COLO829 (cell line): ENCODE measurements at regions not wholly inside any gene's neighbourhood (a gene's known extent, or its start where the extent isn't known, plus 50 kb on each side); places are given as distances from the start of the nearest gene placed in this dataset.

ENCODE experiments used
- DNase-seq: peaks from one replicate; pipeline ENCODE4 v3.0.0; 2012; ENCODE audit warnings: low spot score

DNA sequence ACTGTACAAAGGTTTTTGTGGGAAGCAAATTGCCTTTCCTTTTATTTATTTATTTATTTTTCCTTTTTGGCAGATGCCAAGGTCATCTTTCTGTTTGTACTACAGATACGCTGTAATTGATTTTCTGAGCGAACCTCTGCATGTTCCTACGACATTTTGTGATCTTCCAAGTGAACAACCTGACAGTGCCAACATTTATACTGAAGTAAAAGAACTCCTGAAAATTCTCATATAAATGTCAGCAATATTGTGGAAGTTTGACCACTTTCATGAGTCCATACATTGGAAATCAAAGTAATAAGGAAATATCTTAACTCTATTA is 86.8 kb upstream of the EEPD1 start:
- no peak for DNase-seq

DNA sequence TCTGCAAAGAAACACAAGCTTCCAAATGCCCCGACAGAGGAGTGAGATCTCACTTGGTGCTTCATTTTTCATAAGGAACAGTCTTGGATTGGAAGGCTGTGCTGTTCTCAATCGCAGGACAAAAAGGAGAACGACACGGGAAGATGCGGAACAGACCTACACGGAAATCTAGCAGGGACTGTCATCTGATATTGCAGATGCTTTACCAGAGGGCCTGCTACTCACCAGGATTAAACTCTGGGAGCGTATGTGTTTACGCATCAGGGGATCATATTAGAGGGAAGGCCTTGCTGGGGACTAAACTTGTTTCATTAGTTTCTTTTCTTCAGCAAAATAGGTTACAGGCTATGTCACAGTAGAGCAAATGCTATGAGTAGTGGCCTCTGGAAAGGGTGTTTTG is 82.8 kb upstream of the EEPD1 start:
- no peak for DNase-seq

DNA sequence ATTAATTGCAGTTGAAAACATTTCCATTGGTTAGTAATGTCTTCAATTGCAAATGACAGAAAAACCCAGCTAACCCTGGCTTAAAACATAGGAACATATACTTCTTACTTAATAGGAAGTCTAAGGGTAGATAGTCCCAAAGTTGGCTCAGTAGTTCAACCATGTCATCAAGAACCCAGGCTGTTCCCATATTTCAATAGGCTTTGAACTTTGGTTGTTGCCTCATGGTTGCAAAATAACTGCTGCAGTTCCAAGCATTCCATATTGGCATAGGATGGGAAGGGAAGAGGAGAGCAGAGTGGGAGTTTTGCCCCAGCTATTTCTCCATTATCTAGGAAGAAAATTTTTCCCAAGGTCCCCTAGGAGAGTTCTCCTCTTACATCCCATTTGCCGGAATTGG is 81.4 kb upstream of the EEPD1 start:
- no peak for DNase-seq

DNA sequence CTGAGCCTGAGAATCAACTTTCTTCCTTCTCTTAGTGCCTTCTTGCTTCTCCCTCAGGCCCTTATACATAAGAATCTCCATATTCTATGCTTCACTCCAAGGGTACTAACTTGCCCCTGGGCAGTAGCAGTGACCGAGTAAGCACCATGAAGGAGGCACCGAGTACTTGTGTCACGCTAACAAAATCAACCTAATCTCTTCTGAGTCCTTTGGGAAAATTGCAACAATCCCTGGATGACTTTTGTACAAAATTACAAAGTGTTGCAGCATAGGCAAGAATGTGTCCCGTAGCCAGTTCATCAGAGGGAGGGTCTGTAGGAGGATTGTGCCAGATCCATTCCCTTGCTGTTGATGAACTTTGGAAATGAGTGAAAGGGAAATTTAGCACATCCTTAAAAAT is 80.4 kb upstream of the EEPD1 start:
- no peak for DNase-seq

DNA sequence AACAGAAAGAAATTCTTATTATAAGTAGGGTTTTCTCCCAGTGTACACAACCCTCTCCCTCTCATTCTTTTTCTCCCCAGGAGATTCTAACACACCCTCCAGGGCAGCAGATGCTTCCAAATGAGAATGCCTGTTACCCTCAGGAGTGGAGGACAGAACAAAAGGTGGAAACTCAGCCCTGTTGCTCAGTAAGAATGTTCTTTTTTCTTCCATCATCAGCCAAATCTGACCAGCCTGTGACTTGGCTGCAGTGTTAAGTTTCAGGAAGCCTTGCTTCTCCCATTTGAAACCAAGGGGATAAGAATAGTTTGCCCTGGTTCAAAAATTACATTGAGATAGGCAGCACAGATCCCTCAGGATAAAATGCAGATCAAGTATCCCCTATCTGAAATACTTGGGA is 77.5 kb upstream of the EEPD1 start:
- no peak for DNase-seq

DNA sequence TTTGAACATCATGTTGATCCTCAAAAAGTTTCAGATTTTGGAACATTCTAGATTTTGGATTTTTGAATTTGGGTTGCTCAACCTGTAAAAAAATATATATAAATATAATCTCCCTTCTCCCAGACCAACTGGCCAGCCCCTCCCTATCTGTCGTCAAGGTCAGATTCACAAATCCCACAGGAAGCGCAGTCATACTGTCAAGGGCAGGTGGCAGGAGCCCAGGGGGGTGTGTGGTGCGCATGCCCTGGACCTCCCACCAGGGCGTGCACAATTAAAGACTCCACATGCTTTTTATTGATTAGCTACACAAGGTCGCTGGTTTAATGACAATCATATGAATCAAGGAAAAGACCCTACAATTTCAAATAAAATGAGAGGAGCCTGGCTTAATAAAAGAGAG is 77.0 kb upstream of the EEPD1 start:
- DNase-seq = no peak

DNA sequence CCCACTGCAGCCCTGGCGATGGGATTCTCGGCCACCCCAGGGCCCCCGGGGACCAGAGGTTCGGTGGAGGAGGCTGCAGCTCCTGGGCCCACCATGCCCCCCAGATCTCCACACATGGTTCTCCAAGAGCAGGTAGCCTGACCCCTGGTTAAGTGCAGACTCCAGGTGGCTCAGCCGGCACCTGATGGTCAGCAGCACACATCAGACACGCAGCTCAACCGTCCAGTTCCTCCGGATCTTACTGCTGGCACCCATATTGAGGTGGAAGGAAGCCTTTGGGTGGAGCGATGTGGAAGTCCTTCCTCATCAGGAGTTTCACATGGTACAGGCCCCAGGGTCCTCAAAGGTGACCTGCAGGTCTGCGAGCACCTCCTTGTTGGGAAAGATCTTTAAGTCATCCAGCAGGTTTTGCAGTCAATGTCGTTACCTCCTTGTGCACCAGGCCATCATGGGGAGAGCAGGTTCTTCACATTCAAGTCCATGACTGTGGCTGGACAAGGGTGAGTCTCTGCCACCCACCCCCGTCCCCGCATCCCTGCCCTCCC is 74.2 kb upstream of the EEPD1 start:
- no peak for DNase-seq

DNA sequence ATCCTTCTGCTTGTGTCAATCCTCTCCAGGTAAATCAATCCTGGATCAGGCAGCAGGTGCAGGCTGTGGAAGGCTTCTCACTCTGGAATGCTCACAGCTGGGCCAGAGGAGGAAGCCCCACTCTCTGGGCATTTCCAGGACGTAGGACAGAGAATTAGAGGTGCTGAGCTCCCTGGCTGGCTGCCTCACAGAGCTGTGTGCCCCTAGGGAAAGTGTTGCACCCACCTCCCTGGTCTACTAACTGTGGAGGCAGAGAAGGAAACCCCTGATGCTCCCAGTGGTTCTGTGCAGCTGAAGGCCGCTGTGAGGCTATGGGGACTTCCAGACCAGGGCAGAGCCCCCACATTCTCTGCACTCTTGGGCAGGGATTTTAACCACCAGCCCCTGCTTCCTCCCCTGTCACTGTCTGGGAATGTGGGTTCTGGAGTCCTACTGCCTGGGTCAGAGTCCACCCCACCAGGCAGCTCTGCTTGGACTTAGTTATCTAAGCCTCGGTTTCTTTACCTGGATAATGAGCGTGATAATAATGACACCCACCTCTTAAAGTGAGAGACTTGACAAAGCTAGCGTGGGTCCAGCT is 73.5 kb upstream of the EEPD1 start:
- no peak for DNase-seq

DNA sequence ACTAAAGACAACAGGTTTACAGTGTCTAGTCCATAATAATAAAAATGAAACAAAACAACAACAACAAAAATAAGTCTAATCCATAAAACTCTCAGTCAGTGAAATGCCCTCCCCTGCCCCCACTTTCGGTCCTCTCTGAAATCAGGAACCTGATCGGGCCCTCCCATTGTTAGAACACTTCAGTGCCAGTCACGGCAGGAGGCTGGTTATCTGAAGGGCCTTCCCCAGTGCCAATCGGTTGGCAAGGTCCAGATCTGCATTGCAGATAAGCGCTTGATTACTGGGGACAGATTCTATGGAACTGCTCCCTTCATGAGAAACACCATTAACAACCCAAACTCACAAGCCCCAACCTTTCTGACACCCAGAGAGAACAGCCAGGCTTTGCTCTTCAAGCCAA is 72.2 kb upstream of the EEPD1 start:
- no peak for DNase-seq

DNA sequence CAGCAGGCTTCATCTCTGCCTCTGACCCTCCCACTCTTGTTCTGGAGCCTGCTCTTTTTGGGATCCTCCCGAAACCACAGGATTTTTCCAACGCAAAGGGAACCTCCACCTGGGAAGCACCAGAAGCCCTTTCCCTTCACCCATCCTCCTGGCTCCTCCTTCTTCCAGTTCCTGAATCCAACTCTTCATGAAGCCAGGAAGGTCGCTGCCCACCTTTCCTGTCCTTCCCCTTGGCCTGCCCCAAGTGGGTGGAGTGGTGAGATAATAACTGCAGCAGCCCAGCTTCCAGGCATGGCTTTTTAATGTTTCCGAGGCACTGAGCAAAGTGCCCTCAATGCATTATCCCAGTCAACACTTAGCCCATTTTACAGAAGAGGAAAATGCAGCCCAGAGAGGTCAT is 70.8 kb upstream of the EEPD1 start:
- DNase-seq = no peak

DNA sequence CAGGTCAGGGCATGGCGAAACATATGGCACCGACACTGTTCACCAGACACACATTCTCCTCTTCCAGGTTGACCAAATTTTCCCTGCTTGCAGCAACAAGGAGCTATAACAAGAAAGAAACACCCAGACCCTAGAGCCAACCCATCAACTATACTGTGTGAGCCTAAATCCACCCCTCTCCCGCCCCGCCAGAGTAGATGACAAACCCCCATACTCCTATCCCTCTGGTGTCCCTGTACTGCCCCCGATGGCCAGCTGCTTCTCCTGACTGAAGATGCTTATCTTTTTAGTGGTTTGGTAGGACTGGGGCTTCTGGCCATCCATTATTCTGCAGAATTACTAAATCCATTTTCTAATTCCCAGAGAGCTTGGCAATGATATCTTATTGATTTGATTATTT is 70.1 kb upstream of the EEPD1 start:
- no peak for DNase-seq

DNA sequence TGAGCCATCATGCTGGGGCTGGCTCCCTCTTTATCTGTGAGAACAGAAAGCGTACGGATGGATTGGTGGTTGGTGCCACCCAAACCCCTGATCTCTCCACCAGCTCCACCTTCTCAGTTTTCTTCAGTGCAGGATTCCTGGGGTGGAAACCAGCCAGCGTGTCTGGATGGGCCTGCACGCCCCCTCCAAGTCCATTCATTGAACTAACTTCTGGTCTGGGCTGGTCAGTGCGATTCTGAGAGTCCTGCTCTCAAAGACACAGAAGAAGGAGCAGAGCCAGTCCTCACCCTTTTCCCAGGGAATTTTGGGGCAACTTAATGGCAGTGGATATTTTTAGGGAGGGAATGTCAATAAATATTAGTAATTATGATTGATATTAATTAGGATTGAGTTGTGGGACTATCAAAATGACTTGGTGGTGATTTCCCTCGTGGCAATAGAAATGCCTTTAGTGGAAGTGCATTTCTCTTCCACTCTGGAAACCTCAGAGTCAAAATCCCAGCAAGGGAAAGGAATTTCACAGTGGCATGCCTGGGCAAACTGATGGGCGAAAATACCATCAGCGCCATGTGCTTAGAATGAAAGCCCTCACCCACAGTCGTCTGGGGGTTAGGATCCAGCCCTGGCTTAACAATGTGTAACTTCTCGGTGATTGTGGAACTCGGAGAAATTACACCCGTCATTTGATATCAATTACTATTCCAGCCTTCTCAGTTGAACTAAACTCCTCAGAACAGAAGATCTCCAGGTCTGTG is 69.3 kb upstream of the EEPD1 start:
- DNase-seq = no peak

DNA sequence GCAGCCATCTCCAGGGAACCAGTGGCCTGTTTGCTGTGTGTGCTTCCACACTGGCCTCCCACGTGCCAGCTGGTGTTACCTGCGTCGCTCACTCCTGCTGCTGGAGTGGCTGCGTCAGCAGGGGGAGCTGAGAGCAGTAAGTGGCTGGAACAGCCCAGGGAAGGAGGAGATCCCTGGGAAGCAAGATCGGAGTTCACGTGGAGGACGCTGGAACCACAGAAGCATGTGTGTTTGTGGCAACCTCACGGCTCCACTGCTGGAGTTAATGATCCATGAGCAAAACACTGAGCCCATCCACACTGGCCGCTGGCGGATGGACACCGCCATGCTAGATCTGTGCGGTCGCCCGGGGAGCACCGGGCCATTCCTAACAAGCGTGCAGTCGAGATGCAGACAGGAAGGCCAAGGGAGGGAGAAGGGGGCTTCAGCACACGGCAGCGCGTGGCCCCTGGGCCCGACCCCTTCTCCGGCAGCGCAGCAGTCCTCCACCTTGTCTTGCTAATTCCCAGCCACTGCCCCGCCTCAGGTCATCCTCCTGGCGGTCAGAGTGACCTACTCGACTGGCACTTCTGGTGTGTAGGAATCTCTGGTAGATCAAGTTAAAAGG is 68.5 kb upstream of the EEPD1 start:
- DNase-seq = no peak

DNA sequence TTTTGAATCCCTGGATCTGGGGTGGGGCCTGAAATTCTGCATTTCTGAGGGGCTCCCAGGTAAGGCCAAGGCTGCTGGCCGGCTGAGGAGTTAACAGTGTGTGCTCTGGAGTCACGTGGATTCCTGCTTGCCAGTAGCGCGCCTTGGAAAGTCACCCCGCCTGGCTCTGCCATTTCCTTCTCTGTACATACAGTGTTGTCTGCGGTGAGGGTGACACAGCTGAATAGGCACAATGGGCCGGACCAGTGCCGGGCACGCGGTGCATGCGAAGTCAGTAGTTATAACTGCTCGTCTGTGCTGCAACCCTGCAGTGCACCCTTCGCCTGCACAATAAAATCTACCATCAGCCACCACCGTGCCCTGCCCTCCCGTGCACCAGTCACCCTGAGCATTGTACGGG is 68.0 kb upstream of the EEPD1 start:
- no peak for DNase-seq

DNA sequence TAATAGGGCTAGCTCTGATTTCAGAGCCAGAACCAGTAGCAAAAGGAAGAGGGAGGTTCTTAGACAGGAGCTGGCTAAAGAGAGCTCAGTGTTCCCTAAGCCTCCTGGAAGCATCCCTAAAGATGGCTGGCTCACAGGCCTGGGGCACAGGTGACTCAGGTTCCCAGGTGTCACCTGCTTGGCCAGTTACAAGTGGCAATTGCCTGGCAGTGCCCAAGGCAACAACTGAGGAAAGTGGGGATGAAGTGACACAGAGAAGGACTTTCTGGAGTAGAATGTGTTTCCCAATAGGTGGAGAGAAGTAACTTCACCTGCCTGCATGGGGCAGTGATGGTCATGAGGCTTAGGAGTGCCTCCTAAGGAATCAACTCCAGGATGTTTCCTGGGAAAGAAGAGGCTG is 66.5 kb upstream of the EEPD1 start:
- DNase-seq = no peak

DNA sequence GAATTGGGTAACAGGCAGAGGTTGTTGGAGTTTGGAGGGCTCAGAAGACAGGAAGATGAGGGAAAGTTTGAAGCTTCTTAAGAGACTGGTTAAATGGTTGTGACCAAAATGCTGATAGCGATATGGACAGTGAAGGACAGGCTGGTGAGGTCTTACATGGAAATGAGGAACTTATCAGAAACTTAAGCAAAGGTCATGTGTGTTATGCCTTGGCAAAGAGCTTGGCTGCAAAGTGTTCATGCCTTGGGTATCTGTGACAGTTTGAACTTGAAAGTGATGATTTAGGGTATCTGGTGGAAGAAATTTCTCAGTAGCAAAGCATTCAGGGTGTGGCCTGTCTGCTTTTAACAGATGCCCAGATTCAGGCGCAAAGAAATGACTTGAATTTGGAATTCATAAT is 64.5 kb upstream of the EEPD1 start:
- no peak for DNase-seq

DNA sequence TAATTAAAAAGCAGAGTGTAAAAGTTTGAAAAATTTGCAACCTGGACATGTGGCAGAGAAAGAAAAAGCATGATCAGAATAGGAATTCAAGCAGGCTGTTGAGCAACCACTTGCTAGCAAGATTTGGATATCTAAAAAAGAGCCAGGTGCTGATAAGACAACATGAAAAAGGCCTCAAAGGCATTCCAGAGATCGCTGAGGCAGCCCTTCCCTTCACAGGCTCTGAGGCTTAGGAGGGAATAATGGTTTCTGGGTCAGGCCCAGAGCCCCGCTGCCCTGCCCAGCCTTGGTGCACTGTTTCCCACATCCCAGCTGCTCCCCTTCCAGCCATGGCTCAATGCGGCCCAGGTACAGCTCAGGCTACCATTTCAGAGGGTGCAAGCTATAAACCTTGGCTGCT is 64.1 kb upstream of the EEPD1 start:
- DNase-seq = no peak

DNA sequence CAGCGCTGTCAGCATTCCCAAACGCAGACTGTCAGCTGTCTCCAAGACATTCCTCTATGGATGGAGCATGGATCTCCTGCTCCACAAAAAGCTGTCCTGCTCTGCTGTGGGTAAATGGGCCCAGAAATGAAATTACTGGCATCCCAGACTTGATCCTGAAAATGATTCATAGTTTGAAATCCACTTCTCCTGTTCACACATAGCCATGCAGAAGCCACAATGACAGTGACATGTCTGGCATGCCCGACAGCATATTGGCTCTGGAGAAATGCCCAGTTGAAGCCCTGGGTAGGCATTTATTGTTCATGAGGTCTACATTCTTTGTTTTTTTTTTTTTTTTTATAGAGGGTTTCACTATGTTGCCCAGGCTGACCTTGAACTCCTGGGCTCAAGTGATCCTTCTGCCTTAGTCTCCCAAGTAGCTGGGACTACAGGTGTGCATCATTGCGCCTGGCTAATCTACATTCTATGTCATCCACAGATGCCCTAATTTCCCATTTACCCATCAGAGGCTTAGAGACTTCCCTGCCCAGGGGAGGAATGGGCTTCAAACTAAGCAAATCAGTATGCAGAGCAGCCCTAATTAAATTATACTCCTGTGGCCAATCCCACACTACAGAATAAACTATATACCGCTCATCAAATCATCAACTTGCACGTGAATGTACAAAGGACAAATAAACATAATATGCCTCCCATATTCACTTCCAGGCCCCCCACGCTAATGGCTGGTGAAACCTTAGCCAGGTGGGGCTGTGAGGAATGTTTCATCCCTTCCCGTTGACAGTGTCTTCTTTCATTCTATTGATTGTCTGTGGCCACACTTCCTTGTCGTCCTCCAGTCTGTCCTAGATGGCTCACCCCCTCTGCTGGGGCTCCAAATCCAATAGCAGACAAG is 61.8 kb upstream of the EEPD1 start:
- DNase-seq = no peak

DNA sequence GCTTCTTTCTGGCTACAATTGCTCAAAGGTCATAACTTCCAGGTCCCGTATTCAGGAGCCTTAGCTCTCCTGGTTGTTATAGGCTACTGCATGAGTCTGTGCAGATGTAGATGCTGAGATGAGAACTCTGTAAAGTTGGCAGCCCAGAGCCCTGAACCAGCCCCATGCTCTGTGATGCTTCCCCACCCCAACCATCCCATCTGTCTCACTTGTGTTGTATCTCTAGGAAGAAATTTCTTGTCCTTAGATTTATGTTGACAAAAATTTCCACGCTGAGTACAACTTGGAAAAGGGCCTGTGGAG is 61.2 kb upstream of the EEPD1 start:
- no peak for DNase-seq

DNA sequence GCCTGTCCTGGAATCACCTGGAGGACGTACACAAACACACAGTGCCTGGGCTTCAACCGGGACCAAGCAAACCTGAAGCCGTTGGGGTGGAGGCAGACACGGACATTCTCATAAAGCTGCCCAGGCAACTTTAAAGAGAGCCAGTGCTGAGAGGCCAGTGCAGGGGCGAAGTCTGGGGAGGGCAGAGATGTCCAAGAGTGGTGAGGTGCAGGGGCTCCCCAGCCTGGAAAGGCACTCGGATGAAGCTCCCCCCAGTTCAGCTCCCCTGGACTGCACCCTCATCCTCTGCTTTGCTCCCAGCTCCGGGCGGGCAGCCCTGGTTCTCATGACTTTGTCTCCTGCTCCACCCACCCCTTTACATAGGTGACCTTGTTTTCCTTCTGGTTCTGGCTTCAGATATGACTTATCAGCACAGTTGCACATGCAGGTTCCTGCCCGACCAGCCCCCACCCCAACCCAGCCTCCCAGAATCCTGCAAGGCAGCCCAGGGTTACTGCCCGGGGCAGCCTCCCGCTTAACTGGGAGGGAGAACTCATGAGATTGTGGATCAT is 60.8 kb upstream of the EEPD1 start:
- DNase-seq = no peak

DNA sequence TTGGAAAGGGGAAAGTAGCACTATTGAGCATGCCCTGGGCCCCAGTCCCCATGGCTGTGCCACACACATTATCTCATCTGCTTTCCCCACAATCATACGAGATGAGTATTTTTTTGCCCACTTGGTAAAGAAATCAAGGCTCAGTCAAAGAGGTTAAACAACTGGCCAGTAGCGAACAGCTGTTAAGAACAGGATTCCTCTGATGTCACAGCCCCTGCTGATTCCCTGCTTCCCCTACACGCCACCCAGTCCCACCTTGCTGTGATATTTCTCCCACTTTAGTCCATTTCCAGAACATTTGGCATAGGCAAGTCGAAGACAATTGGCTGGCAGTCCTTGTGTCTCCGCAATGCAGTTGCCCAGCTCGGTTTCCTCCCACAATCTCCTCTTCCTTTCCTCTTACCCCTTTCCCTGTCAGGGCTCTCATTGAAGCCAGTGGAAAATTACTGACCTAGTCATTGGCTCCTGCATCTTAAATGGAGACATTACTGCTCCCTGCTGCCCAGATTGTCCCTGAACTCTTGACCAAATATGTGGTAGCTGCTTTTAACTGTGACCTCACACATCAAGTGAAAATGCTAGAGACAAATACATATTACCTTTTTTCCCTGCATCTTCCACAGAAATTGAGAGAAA is 56.5 kb upstream of the EEPD1 start:
- no peak for DNase-seq

DNA sequence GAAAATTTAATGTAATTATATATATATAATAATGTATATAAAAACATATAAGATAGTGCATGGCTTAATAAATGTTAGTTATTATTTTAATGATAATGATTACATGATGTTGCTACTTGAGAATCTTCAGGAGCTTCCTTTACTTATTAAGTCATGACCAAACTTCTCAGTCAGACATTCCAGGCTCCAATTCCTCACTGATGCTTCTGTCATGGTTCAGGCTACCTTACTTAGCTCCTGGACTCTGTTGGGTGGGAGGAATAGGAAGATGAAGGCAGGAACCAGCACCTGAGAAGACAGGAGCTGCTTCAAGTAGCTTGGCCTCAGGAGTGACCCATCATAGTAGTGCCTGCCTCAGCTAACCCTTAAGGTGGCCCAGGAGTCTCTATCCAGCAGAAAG is 55.0 kb upstream of the EEPD1 start:
- no peak for DNase-seq
